ENCODE measurements at regions not wholly inside any gene's neighbourhood (a gene's known extent, or its start where the extent isn't known, plus 50 kb on each side); places are given as distances from the start of the nearest gene placed in this dataset.
A peak's percentile ranks its signal among the peaks of the same experiment; 100 is the strongest.

DNA sequence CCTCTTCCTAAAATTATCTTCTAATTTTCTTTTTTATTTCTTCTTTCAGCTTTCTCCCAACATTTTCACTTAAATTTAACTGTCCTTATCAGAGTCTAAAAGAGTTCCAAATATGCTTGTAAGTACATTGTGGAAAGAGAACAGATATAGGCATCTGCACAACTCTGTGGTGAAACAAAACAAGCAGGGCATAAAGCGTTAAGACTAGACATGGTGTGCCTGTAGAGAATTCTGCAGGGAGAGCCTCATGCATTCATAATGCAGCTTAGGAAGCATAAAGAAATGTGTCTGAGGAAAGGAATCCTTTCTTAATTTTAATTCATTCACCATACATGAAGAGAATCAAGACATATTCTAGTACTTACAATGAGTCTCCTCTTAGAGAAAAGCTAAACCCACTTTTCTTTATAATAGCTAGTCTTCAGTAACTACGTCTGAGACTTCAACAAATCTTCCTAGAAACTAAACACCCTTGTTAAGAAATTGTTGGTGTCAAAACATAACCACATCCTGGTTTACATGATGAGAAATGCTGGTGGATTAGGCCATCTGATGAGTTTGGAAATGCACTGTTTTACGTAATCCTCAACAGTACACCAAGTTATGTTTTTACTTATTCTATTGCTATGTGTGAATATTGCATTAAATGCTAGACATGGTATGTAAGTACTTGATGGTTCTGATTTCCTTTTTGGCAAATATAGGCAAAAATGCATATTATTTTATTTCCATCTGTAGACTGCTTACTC, 307.8 kb upstream of the GIMD1 start:
- DNase-seq, result no peak

- no peak for DNase-seq
Observed at GRCh38 chr4:106671716-106672115, 303.1 kb upstream of the GIMD1 start.

DNA sequence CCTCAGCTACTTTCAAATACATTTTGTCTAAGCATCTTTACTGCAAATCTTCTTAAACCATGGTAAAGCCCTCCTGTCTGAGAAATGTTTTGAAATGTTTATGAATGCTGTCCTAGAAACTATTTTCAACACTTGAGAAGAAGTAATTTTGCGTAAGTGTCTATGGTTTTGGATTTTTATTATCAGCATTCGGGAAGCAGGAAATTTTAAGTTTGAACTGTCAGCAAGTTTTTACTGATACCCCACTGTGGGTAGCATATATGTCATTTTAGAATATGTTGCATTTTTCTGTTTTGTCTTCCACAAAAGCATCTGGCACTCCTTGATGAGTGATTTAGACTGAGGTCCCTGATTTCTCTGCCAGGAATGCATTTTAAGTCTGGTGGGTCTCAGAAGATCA, 302.4 kb upstream of the GIMD1 start:
- DNase-seq, result no peak

DNA sequence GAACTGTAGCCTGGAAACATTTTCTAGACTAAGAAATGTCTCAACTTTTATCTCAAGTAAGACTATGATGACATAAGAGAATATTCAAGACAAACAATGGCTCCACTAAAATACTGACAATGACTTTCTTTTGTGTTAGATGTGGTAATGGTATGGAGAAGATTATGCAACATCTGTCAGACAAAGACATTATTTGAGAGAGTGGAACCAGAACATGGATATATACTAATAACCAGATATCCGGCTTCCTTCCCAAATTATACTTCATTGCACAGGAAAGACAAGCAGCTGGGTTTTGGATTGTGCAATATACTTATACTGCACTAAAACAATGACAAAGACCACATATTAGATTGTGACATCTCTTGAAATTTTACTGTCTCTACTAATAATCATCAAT, 290.8 kb upstream of the GIMD1 start:
- DNase-seq, result no peak

- no peak for DNase-seq
Observed at GRCh38 chr4:106652095-106652494, 283.5 kb upstream of the GIMD1 start.

- DNase-seq, result no peak
Observed at GRCh38 chr4:106650701-106651100, 282.1 kb upstream of the GIMD1 start.

DNA sequence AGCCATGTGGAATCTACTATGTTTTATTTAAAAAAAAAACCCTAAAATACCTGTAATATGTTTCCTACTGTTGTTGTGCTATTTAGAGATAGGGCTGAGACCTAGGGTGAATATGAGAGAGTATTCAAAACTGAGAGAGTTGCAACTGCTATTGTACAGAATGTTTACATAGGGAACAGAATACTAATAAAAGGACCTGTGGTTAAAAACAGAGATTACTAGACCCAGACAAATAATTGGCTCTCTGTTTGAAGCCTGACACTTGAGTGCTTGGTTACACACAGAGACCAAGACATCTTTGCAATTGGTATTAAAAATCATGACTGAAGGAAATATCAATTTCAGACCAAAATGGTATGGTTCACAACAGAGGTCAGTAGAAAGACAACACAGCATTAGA, 278.9 kb upstream of the GIMD1 start:
- peak in 2 of 3 experiments; percentile 31 to 86 for DNase-seq

- DNase-seq, result no peak
Observed at GRCh38 chr4:106629268-106629625, 260.7 kb upstream of the GIMD1 start.

- no peak for DNase-seq
Observed at GRCh38 chr4:106628586-106629267, 260.1 kb upstream of the GIMD1 start.

- no peak for DNase-seq
Observed at GRCh38 chr4:106627051-106627450, 258.5 kb upstream of the GIMD1 start.

DNA sequence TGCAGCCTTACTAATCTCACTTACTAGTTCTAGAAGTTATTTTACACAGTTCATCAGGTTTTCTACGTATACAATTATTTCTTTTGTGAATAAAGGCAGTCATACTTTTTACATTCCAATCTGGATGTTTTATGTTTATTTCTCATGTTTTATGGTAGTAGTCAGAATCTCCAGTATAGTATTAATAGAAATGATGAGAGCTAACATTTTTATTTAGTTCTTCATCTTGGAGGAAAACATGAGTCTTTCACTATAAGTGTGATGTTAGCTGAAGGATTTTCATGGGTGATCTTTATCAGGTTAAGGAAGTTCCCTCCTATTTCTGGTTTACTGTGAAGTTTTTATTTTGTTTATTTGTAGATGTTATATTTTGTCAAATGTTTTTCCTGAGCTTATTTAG, 256.1 kb upstream of the GIMD1 start:
- no peak for DNase-seq

DNA sequence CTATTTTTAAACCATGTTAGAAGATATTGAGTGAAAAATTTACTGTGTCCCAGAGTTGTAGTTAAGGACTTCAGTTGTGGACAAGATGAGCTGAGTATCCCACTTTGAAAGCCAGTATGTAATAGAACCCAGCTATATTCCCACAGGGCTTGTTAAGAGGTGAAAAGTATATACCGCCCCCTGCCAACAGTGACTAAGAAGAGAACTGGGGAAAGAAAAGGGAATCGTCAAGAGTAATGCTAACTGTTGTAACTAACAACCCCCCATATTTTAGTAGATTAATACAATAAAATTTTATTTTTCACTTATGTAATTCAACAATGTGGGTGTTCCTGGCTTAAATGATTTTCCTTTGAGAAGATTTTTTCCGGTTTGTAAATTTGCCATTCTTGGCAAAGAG, 250.4 kb upstream of the GIMD1 start:
- peak in 1 of 3 experiments; percentile 4 for DNase-seq

DNA sequence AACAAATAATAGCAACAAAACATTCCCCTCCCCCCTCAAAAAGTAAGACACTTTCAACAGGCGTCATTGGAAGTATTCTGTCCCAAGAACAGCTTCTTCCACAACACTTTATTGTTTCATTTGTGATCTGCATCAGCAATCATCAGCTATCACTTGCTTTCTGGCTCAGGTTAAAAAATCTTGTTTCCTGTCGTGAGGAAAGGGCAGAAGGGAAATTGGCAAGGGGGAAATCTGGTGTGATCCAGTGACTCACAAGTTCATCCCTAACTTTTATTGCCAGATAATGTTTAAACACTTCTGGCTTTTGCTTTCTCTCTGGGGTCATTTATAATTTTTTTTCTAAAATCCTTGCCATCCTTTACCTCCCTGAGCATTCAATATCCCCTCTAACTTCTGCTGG, 247.4 kb upstream of the GIMD1 start:
- no peak for DNase-seq

DNA sequence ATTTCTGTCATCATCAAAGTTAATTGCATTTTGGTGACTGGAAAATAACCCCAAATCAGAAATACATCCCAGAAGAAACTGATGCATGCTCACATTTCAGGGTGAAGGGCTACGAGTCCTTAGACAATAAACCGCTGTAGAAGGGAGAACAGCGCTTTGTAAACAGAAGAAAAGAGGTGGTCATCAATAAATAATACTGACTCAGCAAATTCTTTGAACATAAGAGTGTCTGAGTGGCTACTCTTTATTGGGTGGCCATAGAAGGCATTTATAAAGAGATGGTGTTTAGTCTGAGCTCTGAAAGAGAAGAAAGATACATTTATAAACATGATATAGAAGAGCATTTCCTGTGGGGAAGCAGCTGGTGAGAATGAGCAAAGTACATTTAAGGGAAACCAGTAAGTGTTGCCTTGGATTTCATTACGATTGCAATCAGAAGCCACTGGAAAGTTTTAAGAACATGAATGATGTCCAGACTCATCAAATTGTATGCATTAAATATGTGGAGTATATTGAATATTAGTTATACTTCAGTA, 246.9 kb upstream of the GIMD1 start:
- peak in 1 of 3 experiments; percentile 23 for DNase-seq

GRCh38 chr4:106614441-106614840, 245.9 kb upstream of the GIMD1 start:
- no peak for DNase-seq

GRCh38 chr4:106609917-106610316, 241.3 kb upstream of the GIMD1 start:
- no peak for DNase-seq

GRCh38 chr4:106607558-106607957, 239.0 kb upstream of the GIMD1 start:
- DNase-seq, result no peak

DNA sequence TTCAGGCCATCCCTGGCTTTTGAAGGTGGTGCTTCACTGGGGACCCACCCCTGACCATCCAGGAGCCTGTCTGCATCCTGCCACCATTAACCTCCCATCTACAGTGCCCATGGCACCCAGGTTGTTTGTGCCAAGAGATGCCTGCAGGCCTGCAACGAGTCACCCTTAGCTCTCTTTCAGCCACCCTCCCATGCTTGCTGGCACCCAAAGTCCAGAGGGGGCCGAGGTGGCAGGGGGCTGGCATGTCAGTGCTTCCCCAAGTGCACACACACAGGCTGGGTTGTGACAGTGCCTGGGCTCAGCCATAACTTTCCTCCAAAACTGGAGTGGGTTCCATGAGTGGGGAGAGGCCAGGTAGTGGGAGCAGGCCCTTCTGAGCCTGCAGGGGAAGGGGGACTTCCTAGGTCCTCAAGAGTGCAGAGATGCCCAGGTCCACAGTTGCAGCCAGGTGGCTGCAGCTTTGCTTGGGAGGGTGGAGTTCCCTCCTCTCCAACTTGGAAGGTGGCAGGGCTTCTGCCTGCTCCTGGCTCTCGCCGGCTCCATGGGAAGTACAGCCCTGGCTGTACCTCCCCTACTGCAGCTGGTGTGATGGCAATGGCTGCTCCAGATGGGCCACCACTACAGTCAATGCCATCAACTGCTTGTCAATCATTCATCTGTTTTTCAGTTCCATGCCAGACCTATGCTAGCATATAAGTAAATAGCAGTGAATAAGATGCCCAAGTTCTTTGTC, 235.9 kb upstream of the GIMD1 start:
- DNase-seq, result no peak

DNA sequence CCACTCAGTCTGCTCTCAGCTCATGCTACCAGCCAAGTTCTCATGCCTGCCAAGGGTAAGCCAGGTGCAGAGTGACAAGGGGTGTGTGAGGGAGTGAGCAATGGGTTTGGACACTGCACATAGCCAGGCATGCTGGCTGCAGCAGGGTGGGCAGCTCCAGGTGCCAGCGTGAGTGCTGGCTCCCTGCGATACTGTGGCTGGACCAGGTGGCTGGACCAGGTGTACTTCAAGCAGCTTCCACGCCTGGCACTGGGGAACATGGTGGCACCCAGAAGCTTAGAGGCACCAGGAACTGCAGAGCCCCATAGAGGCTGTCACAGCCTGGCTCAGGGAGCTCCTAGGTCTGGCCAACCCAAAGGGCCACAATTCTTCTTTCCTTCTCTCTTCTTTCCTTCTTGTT, 234.9 kb upstream of the GIMD1 start:
- no peak for DNase-seq

DNA sequence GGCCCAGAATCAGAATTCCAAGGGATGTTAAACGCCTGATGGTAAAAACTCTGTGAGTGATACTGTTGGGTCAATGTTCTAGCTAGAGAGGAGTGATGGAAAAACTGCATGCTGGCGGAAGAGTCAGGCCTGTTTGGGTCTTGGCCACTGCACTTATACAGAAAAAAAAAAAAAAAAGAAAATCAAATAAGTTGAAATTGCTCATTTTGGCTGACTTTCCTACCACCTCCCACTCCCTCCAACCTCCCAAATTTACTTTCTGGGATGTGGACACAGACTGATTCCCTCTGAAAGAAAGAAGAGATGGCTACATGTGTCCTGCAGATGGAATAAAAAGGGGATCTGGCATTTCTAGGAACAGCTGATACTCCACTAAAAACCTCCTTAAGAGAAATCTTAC, 234.1 kb upstream of the GIMD1 start:
- no peak for DNase-seq

- DNase-seq, result no peak
Observed at GRCh38 chr4:106601519-106601918, 232.9 kb upstream of the GIMD1 start.

DNA sequence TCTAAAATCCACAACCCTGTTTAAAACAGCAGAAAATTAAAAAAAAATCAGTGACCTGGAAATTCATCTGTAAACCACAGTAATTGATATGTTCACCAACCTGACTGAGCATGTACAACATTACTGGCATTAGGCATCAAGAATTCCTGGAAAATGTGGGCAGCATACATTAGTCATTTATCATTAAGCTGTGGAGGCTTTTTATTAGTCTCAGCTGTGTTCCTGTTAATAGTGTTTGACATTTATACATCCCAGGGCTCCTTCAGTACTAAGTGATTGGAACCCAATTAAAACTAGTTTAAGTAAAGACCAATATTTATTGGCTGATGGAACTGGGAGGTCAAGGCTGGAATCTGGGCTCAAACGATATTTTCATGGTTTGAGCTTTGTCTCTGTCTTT, 227.3 kb upstream of the GIMD1 start:
- no peak for DNase-seq

GRCh38 chr4:106594291-106594952, 225.8 kb upstream of the GIMD1 start:
- DNase-seq, result no peak
